H9 (cell line): ENCODE measurements at regions not wholly inside any gene's neighbourhood (a gene's known extent, or its start where the extent isn't known, plus 50 kb on each side); places are given as distances from the start of the nearest gene placed in this dataset.

ENCODE experiments used
- DNase-seq: peaks from one replicate; pipeline ENCODE4 v3.0.0-alpha.2; 2017
- H2AFZ ChIP-seq: one replicate; pipeline ENCODE4 v1.6.1; 2013; ENCODE audit warnings: mild to moderate bottlenecking, low read length, control low read depth, moderate library complexity
- H2AK5ac ChIP-seq: 2 replicates; pipeline ENCODE4 v1.6.1; 2013; ENCODE audit warnings: low read length, control low read depth, mixed read lengths; ENCODE audit not compliant: insufficient read length
- H2BK120ac ChIP-seq: one replicate; pipeline ENCODE4 v1.6.1; 2013; ENCODE audit warnings: low read depth, mild to moderate bottlenecking, low read length, control low read depth, inconsistent platforms; ENCODE audit not compliant: poor library complexity, severe bottlenecking
- H2BK12ac ChIP-seq: 2 replicates; pipeline ENCODE4 v1.6.1; 2013; ENCODE audit warnings: low read length, control low read depth, mixed read lengths, low read depth; ENCODE audit not compliant: insufficient read length
- H2BK15ac ChIP-seq: 2 replicates; pipeline ENCODE4 v1.6.1; 2013; ENCODE audit warnings: low read depth, low read length, control low read depth
- H2BK20ac ChIP-seq: one replicate; pipeline ENCODE4 v1.6.1; 2013; ENCODE audit warnings: low read depth, mild to moderate bottlenecking, low read length, control low read depth, inconsistent platforms; ENCODE audit not compliant: poor library complexity, severe bottlenecking
- H2BK5ac ChIP-seq: 2 replicates; pipeline ENCODE4 v1.6.1; 2013; ENCODE audit warnings: low read length, control low read depth, mixed read lengths; ENCODE audit not compliant: insufficient read length
- H3K14ac ChIP-seq: 2 replicates; pipeline ENCODE4 v1.6.1; 2013; ENCODE audit warnings: low read length, control low read depth; ENCODE audit not compliant: insufficient read depth
- H3K18ac ChIP-seq: 2 replicates; pipeline ENCODE4 v1.6.1; 2013; ENCODE audit warnings: low read depth, mild to moderate bottlenecking, mixed read lengths, low read length, control low read depth; ENCODE audit not compliant: insufficient read length
- H3K23ac ChIP-seq: 2 replicates; pipeline ENCODE4 v1.6.1; 2013; ENCODE audit warnings: low read length, control low read depth, mixed read lengths, low read depth; ENCODE audit not compliant: insufficient read length
- H3K23me2 ChIP-seq: 2 replicates; pipeline ENCODE4 v1.6.1; 2013; ENCODE audit warnings: low read depth, mild to moderate bottlenecking, mixed read lengths, low read length, control low read depth; ENCODE audit not compliant: insufficient read length, poor library complexity, severe bottlenecking
- H3K27ac ChIP-seq: 2 replicates; pipeline ENCODE4 v1.5.1; 2013; ENCODE audit warnings: low read length, control low read depth, mixed read lengths, low read depth; ENCODE audit not compliant: insufficient read length
- H3K27me3 ChIP-seq: 2 replicates; pipeline ENCODE4 v1.6.1; 2013; ENCODE audit warnings: low read length, control low read depth, inconsistent platforms; ENCODE audit not compliant: insufficient read depth
- H3K4ac ChIP-seq: 2 replicates; pipeline ENCODE4 v1.6.1; 2013; ENCODE audit warnings: low read depth, mild to moderate bottlenecking, control low read depth, inconsistent platforms, low read length, moderate library complexity
- H3K4me1 ChIP-seq: 2 replicates; pipeline ENCODE4 v1.6.1; 2013; ENCODE audit warnings: low read length, control low read depth, inconsistent platforms; ENCODE audit not compliant: insufficient read depth
- H3K4me2 ChIP-seq: 2 replicates; pipeline ENCODE4 v1.6.1; 2013; ENCODE audit warnings: low read length, control low read depth, mixed read lengths; ENCODE audit not compliant: insufficient read length, insufficient read depth
- H3K56ac ChIP-seq: 2 replicates; pipeline ENCODE4 v1.6.1; 2013; ENCODE audit warnings: low read depth, mild to moderate bottlenecking, mixed read lengths, low read length, control low read depth; ENCODE audit not compliant: insufficient read length
- H3K79me1 ChIP-seq: 2 replicates; pipeline ENCODE4 v1.6.1; 2013; ENCODE audit warnings: low read depth, mild to moderate bottlenecking, moderate library complexity, low read length, control low read depth, inconsistent platforms; ENCODE audit not compliant: insufficient read depth, poor library complexity, severe bottlenecking
- H3K79me2 ChIP-seq: 2 replicates; pipeline ENCODE4 v1.6.1; 2013; ENCODE audit warnings: low read length, control low read depth, inconsistent platforms; ENCODE audit not compliant: insufficient read depth
- H3K9ac ChIP-seq: 2 replicates; pipeline ENCODE4 v1.6.1; 2013; ENCODE audit warnings: low read length, control low read depth, mixed read lengths; ENCODE audit not compliant: insufficient read length; ENCODE audit errors: extremely low read depth
- H3K9me3 ChIP-seq: one replicate; pipeline ENCODE4 v1.6.1; 2013; ENCODE audit warnings: low read depth, low read length, inconsistent platforms; ENCODE audit not compliant: control insufficient read depth
- H3T11ph ChIP-seq: one replicate; pipeline ENCODE4 v1.6.1; 2013; ENCODE audit warnings: mild to moderate bottlenecking, low read length, control low read depth, inconsistent platforms
- H4K20me1 ChIP-seq: one replicate; pipeline ENCODE4 v1.6.1; 2013; ENCODE audit not compliant: control insufficient read depth, insufficient read length, insufficient read depth
- H4K5ac ChIP-seq: 2 replicates; pipeline ENCODE4 v1.6.1; 2013; ENCODE audit warnings: low read depth, mild to moderate bottlenecking, mixed read lengths, low read length, control low read depth; ENCODE audit not compliant: insufficient read length
- H4K8ac ChIP-seq: replicated peaks from 2 replicates; pipeline ENCODE4 v1.6.1; 2013; ENCODE audit warnings: low read length, control low read depth, mixed read lengths, low read depth; ENCODE audit not compliant: insufficient read length
- H4K91ac ChIP-seq: 2 replicates; pipeline ENCODE4 v1.6.1; 2013; ENCODE audit warnings: low read depth, mild to moderate bottlenecking, moderate library complexity, mixed read lengths, low read length, control low read depth; ENCODE audit not compliant: insufficient read length
- H3K27ac Mint-ChIP-seq, 3 experiments: 2 replicates in 2 of 3; 3 replicates in 1 of 3; pipeline ENCODE4 v1.8.0; 2020 to 2021; ENCODE audit warnings: mixed read lengths in 3 of 3, mild to moderate bottlenecking in 1 of 3, moderate library complexity in 1 of 3
- H3K27me3 Mint-ChIP-seq: 2 replicates; pipeline ENCODE4 v1.8.0; 2021; ENCODE audit warnings: low read depth, mild to moderate bottlenecking, moderate library complexity, mixed read lengths
- H3K36me3 Mint-ChIP-seq, 3 experiments: 2 replicates in 2 of 3; 3 replicates in 1 of 3; pipeline ENCODE4 v1.8.0; 2020 to 2021; ENCODE audit warnings: low read depth in 3 of 3, mixed read lengths in 3 of 3; ENCODE audit not compliant: insufficient read depth in 1 of 3
- H3K4me1 Mint-ChIP-seq, 2 experiments: 2 replicates each; pipeline ENCODE4 v1.8.0; 2020; ENCODE audit warnings: mixed read lengths in 2 of 2
- H3K4me3 Mint-ChIP-seq, 2 experiments: 2 replicates in 1 of 2; 3 replicates in 1 of 2; pipeline ENCODE4 v1.8.0; 2020 to 2021; ENCODE audit warnings: mild to moderate bottlenecking in 2 of 2, mixed read lengths in 2 of 2, moderate library complexity in 1 of 2
- H3K9me3 Mint-ChIP-seq, 2 experiments: 2 replicates in 1 of 2; 3 replicates in 1 of 2; pipeline ENCODE4 v1.8.0; 2020; ENCODE audit warnings: mild to moderate bottlenecking in 2 of 2, mixed read lengths in 2 of 2, moderate library complexity in 1 of 2
- WGBS: extraction: QIAGEN DNeasy Blood & Tissue Kit; methylation state at CpG from one replicate; pipeline ENCODE4 v1.1.7; 2013; ENCODE audit warnings: missing lambda C conversion rate, low lambda C conversion rate, mixed read lengths; ENCODE audit not compliant: insufficient read length; ENCODE audit errors: extremely low coverage; 5-methylcytosine and 5-hydroxymethylcytosine counted together
- TF ChIP-seq, protein P1 (sequence below): fragments of 200-600 bp; sonication (generic); conservative IDR thresholded peaks from 3 replicates; pipeline ENCODE4 v1.8.0; 2021; ENCODE audit warnings: antibody characterized with exemption, mild to moderate bottlenecking

DNA sequence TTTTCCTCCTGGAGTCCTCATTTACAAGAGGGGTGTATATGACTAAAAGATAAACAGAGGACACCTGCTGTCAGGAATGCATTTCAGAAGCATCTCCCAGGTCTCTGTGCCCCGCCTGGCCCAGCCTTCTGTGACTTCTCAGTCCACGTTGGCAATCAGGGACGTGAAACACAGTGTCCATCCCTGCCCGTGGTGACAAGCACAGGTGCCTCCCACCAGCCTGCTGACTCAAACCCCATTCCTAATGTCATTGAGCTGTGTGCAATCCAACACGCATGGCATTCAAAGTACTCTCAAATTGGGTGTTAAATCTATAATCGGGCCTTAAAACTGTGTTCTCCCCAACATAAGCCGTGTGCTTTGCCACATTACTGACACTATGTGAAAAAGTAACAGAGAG is 343.2 kb downstream of the EIPR1 start:
- no peak overlapping the region for H3K27ac ChIP-seq
- no CpG with 5 or more reads among the region's 7 CpGs for WGBS
- H3K4ac ChIP-seq, result no peak overlapping the region
- H3T11ph ChIP-seq, result no peak overlapping the region
- no peaks in the 10 kb centered on the region for H3K27me3 ChIP-seq
- H3K23ac ChIP-seq, result no peak overlapping the region
- H4K91ac ChIP-seq, result no peak overlapping the region
- H4K5ac ChIP-seq, result no peak overlapping the region
- no peaks in the 10 kb centered on the region for H3K9me3 ChIP-seq
- H3K14ac ChIP-seq, result no peak overlapping the region
- no peaks in the 10 kb centered on the region for H4K20me1 ChIP-seq
- H2AFZ ChIP-seq, result no peak overlapping the region
- H2BK120ac ChIP-seq, result no peak overlapping the region
- no peak overlapping the region for H3K56ac ChIP-seq
- no peak overlapping the region for H3K18ac ChIP-seq
- no peak overlapping the region for H2AK5ac ChIP-seq
- H3K79me2 ChIP-seq, result no peaks in the 10 kb centered on the region
- H3K79me1 ChIP-seq, result no peaks in the 10 kb centered on the region
- Mint-ChIP-seq H3K27me3 (peaks cover 10% of the 10 kb centered on the region), H3K36me3 (peaks cover 11 to 18% (median 12%) of the 10 kb centered on the region in 3 experiments; a peak in 6 of 7 replicates), H3K27ac (no peak overlapping the region), H3K4me1 (peaks cover 0 to 4% of the 10 kb centered on the region in 2 experiments; a peak in 2 of 4 replicates), H3K4me3 (no peak overlapping the region), H3K9me3 (peaks cover 18 to 21% of the 10 kb centered on the region in 2 experiments)
- H3K4me1 ChIP-seq, result no peaks in the 10 kb centered on the region
- no peaks in the 10 kb centered on the region for H3K23me2 ChIP-seq
- H2BK20ac ChIP-seq, result no peak overlapping the region
- no peak overlapping the region for H2BK15ac ChIP-seq
- H3K9ac ChIP-seq, result no peak overlapping the region
- no peak for DNase-seq
- H2BK12ac ChIP-seq, result no peak overlapping the region
- TF ChIP-seq, protein P1, sequence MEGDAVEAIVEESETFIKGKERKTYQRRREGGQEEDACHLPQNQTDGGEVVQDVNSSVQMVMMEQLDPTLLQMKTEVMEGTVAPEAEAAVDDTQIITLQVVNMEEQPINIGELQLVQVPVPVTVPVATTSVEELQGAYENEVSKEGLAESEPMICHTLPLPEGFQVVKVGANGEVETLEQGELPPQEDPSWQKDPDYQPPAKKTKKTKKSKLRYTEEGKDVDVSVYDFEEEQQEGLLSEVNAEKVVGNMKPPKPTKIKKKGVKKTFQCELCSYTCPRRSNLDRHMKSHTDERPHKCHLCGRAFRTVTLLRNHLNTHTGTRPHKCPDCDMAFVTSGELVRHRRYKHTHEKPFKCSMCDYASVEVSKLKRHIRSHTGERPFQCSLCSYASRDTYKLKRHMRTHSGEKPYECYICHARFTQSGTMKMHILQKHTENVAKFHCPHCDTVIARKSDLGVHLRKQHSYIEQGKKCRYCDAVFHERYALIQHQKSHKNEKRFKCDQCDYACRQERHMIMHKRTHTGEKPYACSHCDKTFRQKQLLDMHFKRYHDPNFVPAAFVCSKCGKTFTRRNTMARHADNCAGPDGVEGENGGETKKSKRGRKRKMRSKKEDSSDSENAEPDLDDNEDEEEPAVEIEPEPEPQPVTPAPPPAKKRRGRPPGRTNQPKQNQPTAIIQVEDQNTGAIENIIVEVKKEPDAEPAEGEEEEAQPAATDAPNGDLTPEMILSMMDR, result no peak
- H4K8ac ChIP-seq, result no peak overlapping the region
- no peak overlapping the region for H2BK5ac ChIP-seq
- H3K4me2 ChIP-seq, result no peak overlapping the region
